Panc1 (cell line): ENCODE measurements at regions not wholly inside any gene's neighbourhood (a gene's known extent, or its start where the extent isn't known, plus 50 kb on each side); places are given as distances from the start of the nearest gene placed in this dataset.

Source experiments
- CTCF ChIP-seq: fragments of 450-650 bp; IDR thresholded peaks from 2 replicates; pipeline ENCODE4 v1.5.1; 2017; ENCODE audit warnings: mild to moderate bottlenecking
- POLR2AphosphoS5 ChIP-seq: IDR thresholded peaks from 2 replicates; pipeline ENCODE4 v1.6.1; 2012; ENCODE audit warnings: mild to moderate bottlenecking, low read depth, low read length, moderate library complexity
- REST ChIP-seq, 2 experiments: IDR thresholded peaks; 2 replicates each; pipeline ENCODE4 v1.6.1; 2011 to 2012; ENCODE audit warnings: low read depth in 2 of 2, control low read depth in 1 of 2, low read length in 1 of 2, mild to moderate bottlenecking in 1 of 2, moderate library complexity in 1 of 2; ENCODE audit not compliant: insufficient read depth in 1 of 2
- SIN3A ChIP-seq: IDR thresholded peaks from 2 replicates; pipeline ENCODE4 v1.6.1; 2012; ENCODE audit warnings: low read depth, mild to moderate bottlenecking, low read length, moderate library complexity, borderline replicate concordance; ENCODE audit not compliant: insufficient read depth

GRCh38 chr14:73777420-73777819 lies 63.2 kb upstream of the PNMA1 start:
- no peak for TF ChIP-seq REST (IDR thresholded peaks at IDR 0.05; ENCODE audit: insufficient read depth in 1 of 2, low read depth in 2 of 2, low read length in 1 of 2)
- TF ChIP-seq CTCF = no peak
- no peak for TF ChIP-seq POLR2AphosphoS5
- TF ChIP-seq SIN3A = no peak
